ENCODE measurements at regions not wholly inside any gene's neighbourhood (a gene's known extent, or its start where the extent isn't known, plus 50 kb on each side); places are given as distances from the start of the nearest gene placed in this dataset.

DNA sequence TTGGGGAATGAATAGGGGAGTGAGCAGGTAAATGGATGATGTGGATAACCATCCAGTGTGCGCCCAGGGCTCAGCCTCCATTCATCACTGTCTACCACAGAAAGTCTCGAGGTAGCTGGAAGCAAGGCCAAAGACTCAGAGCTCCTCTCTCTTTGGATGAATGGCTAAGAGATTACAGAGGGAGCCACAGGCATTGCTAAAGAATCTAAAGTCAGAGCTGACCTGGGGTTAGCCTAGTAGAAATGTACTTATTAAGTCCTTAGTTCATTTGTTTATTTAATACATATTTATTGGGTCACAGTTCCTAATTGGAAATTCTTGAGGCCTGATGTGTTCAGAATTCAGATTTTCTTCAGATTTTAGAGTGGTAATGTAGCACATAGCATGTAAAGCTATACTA lies 88.7 kb upstream of the HPF1 start:
- no peaks in the 10 kb centered on the region for H3K79me2 ChIP-seq (ENCODE audit: control insufficient read depth in 1 of 2, insufficient read depth in 2 of 2, low read length in 2 of 2)
- no peaks in the 10 kb centered on the region for H3K9me3 ChIP-seq (ENCODE audit: insufficient read depth in 2 of 2, low read depth in 1 of 2, low read length in 1 of 2)
- no peak overlapping the region for H3K56ac ChIP-seq (replicated peaks; ENCODE audit: insufficient read length, low read depth, low read length)
- no peak overlapping the region for H3K27ac ChIP-seq (ENCODE audit: low read depth, low read length)
- no peak overlapping the region for H2BK120ac ChIP-seq (replicated peaks; ENCODE audit: low read depth, low read length)
- H3K4me1 ChIP-seq (replicated peaks in 1 of 4; ENCODE audit: control insufficient read depth in 3 of 4, insufficient read depth in 4 of 4, low read length in 3 of 4) = no peaks in the 10 kb centered on the region
- DNase-seq (ENCODE audit: low read depth in 1 of 2, low spot score in 2 of 2) (no peak), FAIRE-seq (no peak)
- no peaks in the 10 kb centered on the region for H3K27me3 ChIP-seq (replicated peaks in 1 of 4; ENCODE audit: control insufficient read depth in 3 of 4, extremely low read depth in 1 of 4, insufficient read depth in 3 of 4, low read length in 3 of 4)
- no peak overlapping the region for H3K4me2 ChIP-seq (ENCODE audit: insufficient read depth in 1 of 2, low read depth in 2 of 2, low read length in 2 of 2)
- H4K20me1 ChIP-seq (replicated peaks in 1 of 2; ENCODE audit: control insufficient read depth in 1 of 2, insufficient read depth in 2 of 2, low read length in 2 of 2) = no peaks in the 10 kb centered on the region
- no peak overlapping the region for H3K18ac ChIP-seq (ENCODE audit: extremely low read depth, low read length)
- no peak overlapping the region for H2AK5ac ChIP-seq (ENCODE audit: low read depth, low read length)
- ChIA-PET POLR2A (ENCODE audit: partially characterized antibody) (no interaction called here), CTCF (ENCODE audit: partially characterized antibody) (interaction anchor here (0.7 to 1.9 kb wide), 2 partner anchors 15 to 36 kb away, joined by 4 to 5 read pairs; no protein-coding TSS in a partner anchor)
- no peaks in the 10 kb centered on the region for H3K36me3 ChIP-seq (ENCODE audit: control insufficient read depth in 2 of 4, insufficient read depth in 4 of 4, low read length in 3 of 4)
- no peak overlapping the region for H3K23ac ChIP-seq (ENCODE audit: insufficient read length)
- H3K14ac ChIP-seq (ENCODE audit: insufficient read length) = no peak overlapping the region
- H3K9ac ChIP-seq (replicated peaks in 1 of 4; ENCODE audit: extremely low read depth in 1 of 4, low read depth in 3 of 4, low read length in 3 of 4) = no peak overlapping the region
- no peak overlapping the region for H2AFZ ChIP-seq (ENCODE audit: low read length)
- H3K4ac ChIP-seq (replicated peaks; ENCODE audit: insufficient read length, low read depth, low read length) = no peak overlapping the region
- no peak overlapping the region for H2BK5ac ChIP-seq (ENCODE audit: low read depth, low read length)
- no peak overlapping the region for H3K4me3 ChIP-seq (ENCODE audit: extremely low read depth in 1 of 4, insufficient read depth in 2 of 4, low read depth in 3 of 4, low read length in 4 of 4)
- no peak overlapping the region for H2BK12ac ChIP-seq (ENCODE audit: low read depth, low read length)
- no peak overlapping the region for H4K8ac ChIP-seq (ENCODE audit: extremely low read depth, insufficient read depth, low read length)
- no peak for TF ChIP-seq SAP30 (IDR thresholded peaks at IDR 0.05; ENCODE audit: insufficient read depth, insufficient replicate concordance, low read length)
- no peak for TF ChIP-seq NRF1 (IDR thresholded peaks at IDR 0.05; ENCODE audit: low read depth, low read length)
- no peak for TF ChIP-seq KDM4A (IDR thresholded peaks at IDR 0.05; ENCODE audit: low read depth, low read length, severe bottlenecking)
- H4K5ac ChIP-seq (ENCODE audit: insufficient read length, low read depth, low read length) = no peak overlapping the region
- WGBS, 2 experiments (ENCODE audit: extremely low coverage in 1 of 2, insufficient coverage in 1 of 2, insufficient read length in 1 of 2, insufficient replicate concordance in 2 of 2, low coverage in 1 of 2, low lambda C conversion rate in 2 of 2, missing lambda C conversion rate in 1 of 2) = 90% methylated on average over 2 of the region's 2 CpGs; no CpG with 5 or more reads in 1 of the 2 experiments
- H2BK15ac ChIP-seq (ENCODE audit: low read length) = no peak overlapping the region
- H2BK20ac ChIP-seq (ENCODE audit: low read length) = no peak overlapping the region
- H4K91ac ChIP-seq (replicated peaks; ENCODE audit: insufficient read length, low read length) = no peak overlapping the region
- H3K79me1 ChIP-seq (ENCODE audit: low read depth, low read length) = no peaks in the 10 kb centered on the region
- no peaks in the 10 kb centered on the region for H3K23me2 ChIP-seq (ENCODE audit: low read depth, low read length)

All from H1 (cell line).